Colonic mucosa (tissue), 4 donors: ENCODE measurements at regions not wholly inside any gene's neighbourhood (a gene's known extent, or its start where the extent isn't known, plus 50 kb on each side); places are given as distances from the start of the nearest gene placed in this dataset.
"Not testable (repeated sequence)": the region's sequence is repeated elsewhere in the genome, so short reads cannot be mapped to it uniquely, and the experiment has no call there.

Experiments used
- DNase-seq: peaks from one replicate; pipeline ENCODE4 v3.0.0-alpha.2; 2020
- H3K27ac ChIP-seq: fragments of 200-600 bp; one replicate; pipeline ENCODE4 v1.8.0; 2021
- H3K27me3 ChIP-seq: fragments of 200-600 bp; one replicate; pipeline ENCODE4 v1.8.0; 2021
- H3K36me3 ChIP-seq: fragments of 200-600 bp; one replicate; pipeline ENCODE4 v1.8.0; 2021
- H3K4me1 ChIP-seq: fragments of 200-600 bp; one replicate; pipeline ENCODE4 v1.8.0; 2021; ENCODE audit warnings: mild to moderate bottlenecking
- H3K4me3 ChIP-seq: fragments of 200-600 bp; one replicate; pipeline ENCODE4 v1.8.0; 2021
- H3K9ac ChIP-seq, 2 donors: one replicate each; pipeline ENCODE4 v1.7.0; 2013; ENCODE audit warnings: control low read depth in 2 of 2, low read depth in 2 of 2, low read length in 2 of 2
- H3K9me3 ChIP-seq: fragments of 200-600 bp; one replicate; pipeline ENCODE4 v1.8.0; 2021
- CTCF ChIP-seq: fragments of 200-600 bp; IDR thresholded peaks from one replicate; pipeline ENCODE4 v1.8.0; 2022; ENCODE audit warnings: antibody characterized with exemption, mild to moderate bottlenecking
- intact Hi-C: fragments of 100-400 bp; cut with DNase I; formaldehyde crosslinking; loops from one replicate; pipeline ENCODE4 v1.14.1; 2022
- donor health status: healthy.
- donor health status: DM: no; HTN: no; CAD: no.
- donor health status: DM: no; HTN: no; CAD: no.

DNA sequence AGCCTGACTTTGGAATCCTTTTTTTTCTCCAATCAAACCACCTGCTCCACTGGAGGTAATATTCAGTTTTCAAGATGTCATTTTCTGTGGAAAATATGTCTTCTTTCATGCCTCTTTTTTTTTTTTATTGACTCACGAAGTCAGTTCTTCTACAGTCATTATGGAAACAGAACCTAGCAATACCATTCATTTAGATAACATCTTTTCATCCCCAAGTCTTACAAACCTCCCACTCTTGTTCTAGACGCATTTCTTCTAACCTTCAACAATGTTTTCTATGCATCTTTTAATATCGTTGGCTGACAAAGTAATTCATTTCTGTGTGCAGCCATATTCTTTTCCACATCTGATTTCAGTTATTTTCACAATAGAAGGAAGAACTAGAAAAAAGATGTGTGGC lies 474.3 kb upstream of the CCDC196 start:
- Histone ChIP-seq H3K9ac (no peak overlapping the region), H3K36me3 (no peaks in the 10 kb centered on the region), H3K9me3 (no peaks in the 10 kb centered on the region), H3K4me1 (no peaks in the 10 kb centered on the region), H3K27ac (no peak overlapping the region), H3K27me3 (no peaks in the 10 kb centered on the region), H3K4me3 (no peak overlapping the region)
- no peak for TF ChIP-seq CTCF
- intact Hi-C loops: no loop called here
- no peak for DNase-seq

GRCh38 chr14:66013607-66014006 lies 472.6 kb upstream of the CCDC196 start:
- H3K27me3 ChIP-seq, H3K27ac ChIP-seq, H3K36me3 ChIP-seq, DNase-seq, H3K9me3 ChIP-seq, H3K9ac ChIP-seq, H3K4me3 ChIP-seq, H3K4me1 ChIP-seq, intact Hi-C loops: not testable (repeated sequence)

DNA sequence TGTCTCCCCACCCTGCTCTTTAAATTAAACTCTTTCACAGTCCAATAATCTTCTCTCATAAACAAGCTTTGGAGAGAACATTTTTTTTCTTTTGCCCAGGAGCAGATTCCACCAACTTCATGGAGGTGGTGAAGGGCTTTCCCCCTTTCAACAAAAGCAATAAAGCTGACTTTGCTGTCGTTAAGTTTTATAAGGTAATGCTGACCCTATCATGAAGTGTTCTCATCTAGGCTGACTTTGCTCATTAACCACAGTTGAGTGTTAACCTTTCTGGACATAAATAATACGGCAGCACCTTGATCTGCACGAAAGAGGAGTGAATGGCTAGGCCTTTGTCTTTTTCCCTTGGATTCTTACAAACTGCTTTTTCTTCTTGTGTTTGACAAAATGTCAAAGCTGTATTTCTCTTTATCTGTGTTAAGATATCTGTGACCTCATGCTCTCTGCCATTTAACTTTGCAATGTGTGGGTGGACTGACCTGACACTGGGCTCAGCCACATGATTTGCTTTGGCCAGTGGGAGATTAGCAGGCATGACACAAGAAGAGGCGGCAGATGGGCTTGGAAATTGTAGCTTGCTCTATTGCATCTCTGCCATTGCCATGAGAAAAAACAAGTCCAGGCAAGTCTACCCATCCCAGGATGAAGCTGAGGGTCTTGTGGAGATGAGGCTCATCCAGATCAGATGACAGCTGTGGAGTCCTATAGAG lies 470.9 kb upstream of the CCDC196 start:
- intact Hi-C loops: no loop called here
- DNase-seq: no peak
- H3K27me3 ChIP-seq: no peaks in the 10 kb centered on the region
- no peak for TF ChIP-seq CTCF
- no peaks in the 10 kb centered on the region for H3K4me1 ChIP-seq
- no peak overlapping the region for H3K9ac ChIP-seq
- H3K4me3 ChIP-seq: no peak overlapping the region
- no peaks in the 10 kb centered on the region for H3K36me3 ChIP-seq
- H3K27ac ChIP-seq: no peak overlapping the region
- no peaks in the 10 kb centered on the region for H3K9me3 ChIP-seq

- Histone ChIP-seq H3K27me3 (no peaks in the 10 kb centered on the region), H3K4me1 (no peaks in the 10 kb centered on the region), H3K36me3 (no peaks in the 10 kb centered on the region), H3K27ac (no peak overlapping the region), H3K4me3 (no peak overlapping the region), H3K9ac (no peak overlapping the region), H3K9me3 (no peaks in the 10 kb centered on the region)
- DNase-seq: no peak
- TF ChIP-seq CTCF: no peak
- intact Hi-C loops: no loop called here
These were observed 468.2 kb upstream of the CCDC196 start for GRCh38 chr14:66017927-66018326.

- Histone ChIP-seq H3K9ac (no peak overlapping the region), H3K9me3 (no peaks in the 10 kb centered on the region), H3K27ac (no peak overlapping the region), H3K36me3 (no peaks in the 10 kb centered on the region), H3K27me3 (no peaks in the 10 kb centered on the region), H3K4me3 (no peak overlapping the region), H3K4me1 (no peaks in the 10 kb centered on the region)
- DNase-seq: no peak
- TF ChIP-seq CTCF: no peak
- intact Hi-C loops: no loop called here
These were observed 463.6 kb upstream of the CCDC196 start for GRCh38 chr14:66022526-66022925.

GRCh38 chr14:66025779-66026178 lies 460.4 kb upstream of the CCDC196 start:
- intact Hi-C loops: no loop called here
- Histone ChIP-seq H3K9me3 (no peaks in the 10 kb centered on the region), H3K36me3 (no peaks in the 10 kb centered on the region), H3K4me1 (no peaks in the 10 kb centered on the region), H3K27me3 (no peaks in the 10 kb centered on the region), H3K4me3 (no peak overlapping the region), H3K9ac (no peak overlapping the region), H3K27ac (no peak overlapping the region)
- DNase-seq: no peak
- TF ChIP-seq CTCF: no peak

DNA sequence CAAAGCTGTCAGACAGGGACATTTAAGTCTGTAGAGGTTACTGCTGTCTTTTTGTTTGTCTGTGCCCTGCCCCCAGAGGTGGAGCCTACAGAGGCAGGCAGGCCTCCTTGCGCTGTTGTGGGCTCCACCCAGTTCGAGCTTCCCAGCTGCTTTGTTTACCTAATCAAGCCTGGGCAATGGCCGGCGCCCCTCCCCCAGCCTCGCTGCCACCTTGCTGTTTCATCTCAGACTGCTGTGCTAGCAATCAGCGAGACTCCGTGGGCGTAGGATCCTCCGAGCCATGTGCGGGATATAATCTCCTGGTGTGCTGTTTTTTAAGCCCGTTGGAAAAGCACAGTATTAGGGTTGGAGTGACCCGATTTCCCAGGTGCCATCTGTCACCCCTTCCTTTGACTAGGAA lies 454.2 kb upstream of the CCDC196 start:
- H3K4me1 ChIP-seq, DNase-seq, H3K4me3 ChIP-seq, H3K9ac ChIP-seq, H3K9me3 ChIP-seq, H3K27ac ChIP-seq, intact Hi-C loops, H3K27me3 ChIP-seq, H3K36me3 ChIP-seq: not testable (repeated sequence)
